GM18951 (cell line): ENCODE measurements at regions not wholly inside any gene's neighbourhood (a gene's known extent, or its start where the extent isn't known, plus 50 kb on each side); places are given as distances from the start of the nearest gene placed in this dataset.

ENCODE experiments used
- POLR2A ChIP-seq: IDR thresholded peaks from 4 replicates; pipeline ENCODE4 v1.6.1; 2011; ENCODE audit warnings: mild to moderate bottlenecking; ENCODE audit not compliant: insufficient read length, insufficient read depth; ENCODE audit errors: extremely low read depth
- in situ Hi-C: fragments of 300-500 bp; cut with MboI; formaldehyde crosslinking; loops from one replicate; pipeline ENCODE4 v1.12.0; 2022; ENCODE audit warnings: low sequenced_read_pairs, mixed read lengths, inconsistent platforms; ENCODE audit not compliant: unreplicated experiment

DNA sequence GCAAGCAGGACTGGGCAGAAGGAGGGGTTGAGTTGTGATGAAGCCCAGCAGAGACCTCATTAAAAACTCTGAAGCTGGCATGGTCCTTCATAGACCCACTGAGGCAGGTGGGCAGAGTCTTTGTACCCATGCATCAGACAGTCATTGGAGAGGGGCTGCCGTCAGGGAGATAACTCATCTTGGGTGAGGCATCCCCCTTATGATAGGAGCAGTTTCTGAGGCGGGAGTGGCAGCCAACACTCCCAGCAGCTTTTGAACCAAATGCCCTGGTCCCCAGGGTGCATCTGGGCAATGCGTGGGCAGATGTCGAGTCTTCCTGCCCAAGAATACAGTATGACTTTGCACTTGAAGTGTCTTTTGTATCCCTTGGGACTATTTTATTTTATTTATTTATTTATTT is 68.1 kb downstream of the HTR5A start:
- no peak for TF ChIP-seq POLR2A

DNA sequence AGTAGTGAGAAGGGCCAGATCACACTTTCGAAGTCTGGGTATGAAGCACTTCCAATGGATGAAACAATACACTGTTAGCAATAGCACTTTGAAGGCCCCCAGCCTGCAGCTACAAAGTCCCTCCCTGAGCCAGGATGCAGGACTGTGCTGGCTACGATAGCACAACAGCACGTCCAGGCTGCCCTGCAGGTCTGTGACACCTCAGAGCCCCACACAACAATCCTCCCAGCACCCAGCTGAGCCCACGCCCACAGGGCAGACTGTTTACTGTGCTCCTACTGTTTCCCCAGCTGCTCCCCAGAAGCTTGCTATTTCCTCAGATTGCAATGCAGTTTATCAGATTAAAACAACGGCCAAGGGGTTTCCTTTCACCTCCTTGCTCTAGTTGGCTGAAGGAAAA is 71.4 kb downstream of the HTR5A start:
- no peak for TF ChIP-seq POLR2A
- in situ Hi-C loops, result no loop called here

More for the DNA sequence above, 68.1 kb downstream of the HTR5A start:
- in situ Hi-C loops, result no loop called here

DNA sequence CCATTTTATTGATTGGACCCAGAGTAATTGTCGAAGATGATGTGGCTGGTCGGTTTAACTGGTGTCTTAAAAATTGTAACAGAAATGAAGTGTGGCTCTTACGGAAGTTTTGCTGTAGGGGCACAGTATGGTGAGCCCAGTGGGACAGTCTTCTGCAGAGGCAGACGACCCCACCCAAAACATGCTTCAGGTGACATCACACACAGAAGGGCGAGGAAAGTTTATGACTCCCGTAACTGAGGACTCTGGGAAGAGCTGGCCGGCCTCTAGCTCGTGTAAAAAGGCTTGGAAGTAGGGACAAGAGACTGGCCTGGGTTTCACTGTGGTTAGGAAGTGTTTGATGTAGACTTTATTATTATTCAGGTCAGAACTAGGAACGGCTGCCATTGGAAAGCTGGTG is 73.3 kb downstream of the HTR5A start:
- in situ Hi-C loops, result no loop called here
- TF ChIP-seq POLR2A, result no peak

DNA sequence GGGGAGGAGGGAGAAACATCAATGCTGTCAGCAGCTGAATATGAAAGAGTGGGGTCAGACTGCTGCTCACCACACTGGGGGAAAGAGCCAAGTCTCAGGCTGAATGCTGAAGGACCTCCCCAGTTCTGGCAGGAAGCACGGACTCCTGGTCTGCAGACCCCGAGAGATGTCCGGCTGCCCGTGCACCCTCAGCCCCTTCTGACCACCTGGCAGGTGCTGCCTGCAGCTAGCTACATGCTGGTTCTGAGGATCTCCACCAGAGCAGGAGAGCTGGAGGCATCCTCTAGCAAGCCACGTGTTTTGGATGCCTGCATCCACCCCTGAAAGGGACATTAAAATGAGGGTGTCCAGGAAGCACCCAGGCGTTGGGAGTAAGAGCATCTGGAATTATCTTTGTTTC is 74.2 kb downstream of the HTR5A start:
- in situ Hi-C loops, result no loop called here

DNA sequence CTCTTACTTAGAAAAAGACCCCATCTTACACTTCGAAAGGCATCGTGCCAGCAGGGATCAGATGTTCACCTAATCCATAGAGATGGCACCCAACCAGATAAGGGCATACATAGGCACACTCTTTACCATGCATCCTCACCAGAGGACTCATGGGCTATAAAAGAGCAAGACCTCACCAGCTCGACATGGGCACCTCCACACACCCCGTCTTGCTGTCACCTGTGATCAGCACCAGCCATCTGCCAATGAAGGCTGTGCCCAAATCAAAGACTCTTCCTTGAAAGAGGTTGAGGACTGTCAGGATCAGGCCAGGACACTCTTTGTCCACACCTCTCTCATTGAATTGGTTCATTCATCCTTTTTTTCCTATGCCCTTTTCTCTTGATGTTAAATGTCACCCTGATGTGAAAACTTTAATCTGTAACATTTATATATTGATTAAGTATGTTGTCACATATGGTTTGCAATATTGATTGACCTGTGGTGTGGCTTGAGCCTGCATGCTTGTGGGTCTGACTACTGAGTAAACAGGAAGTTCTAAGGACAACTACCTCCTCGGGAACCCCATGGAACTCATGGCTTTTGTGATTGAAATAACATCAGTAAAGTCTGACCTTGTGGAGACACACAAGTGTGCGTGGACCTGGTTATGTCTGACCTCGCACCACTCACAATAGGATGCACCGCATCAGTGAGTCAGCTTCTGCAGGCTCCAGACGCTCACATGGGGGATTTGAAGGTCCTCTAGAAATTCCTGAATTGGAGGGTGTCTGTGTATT is 75.5 kb downstream of the HTR5A start:
- in situ Hi-C loops, result no loop called here
- no peak for TF ChIP-seq POLR2A

More for the DNA sequence above, 74.2 kb downstream of the HTR5A start:
- TF ChIP-seq POLR2A, result no peak

DNA sequence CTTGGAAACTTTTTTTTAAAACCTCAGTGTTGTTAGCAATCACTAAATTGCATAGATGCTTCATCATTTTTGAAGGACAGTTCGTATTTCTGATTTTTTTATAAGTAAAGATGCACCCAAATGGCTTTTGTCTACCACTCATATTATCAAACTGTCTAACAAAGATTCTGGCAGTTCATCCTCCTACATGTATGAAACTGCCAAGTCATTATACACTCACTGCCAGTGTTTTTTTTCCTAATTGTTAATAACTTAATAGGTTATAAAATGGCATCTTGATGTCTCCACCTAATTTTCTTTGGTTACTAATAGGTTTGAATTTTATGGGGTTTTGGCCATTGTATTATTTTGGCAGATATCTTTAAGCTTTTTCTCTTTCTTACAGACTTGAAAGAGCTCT is 77.0 kb downstream of the HTR5A start:
- in situ Hi-C loops, result no loop called here
- no peak for TF ChIP-seq POLR2A

DNA sequence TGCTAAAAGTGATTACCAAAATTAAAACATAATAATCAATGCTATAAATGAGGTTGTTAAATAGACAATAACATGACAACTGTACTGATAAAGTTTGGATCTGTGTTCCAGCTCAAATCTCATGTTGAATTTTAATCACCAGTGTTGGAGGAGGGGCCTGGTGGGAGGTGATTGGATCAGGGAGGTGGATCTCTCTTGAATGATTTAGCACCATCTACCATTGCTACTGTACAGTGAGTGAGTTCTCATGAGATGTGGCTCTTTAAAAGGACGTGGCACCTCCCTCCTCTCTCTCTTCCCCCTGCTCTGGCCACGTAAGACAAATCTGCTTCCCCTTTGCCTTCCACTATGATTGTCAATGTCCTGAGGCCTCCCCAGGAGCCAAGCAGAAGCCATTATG is 77.5 kb downstream of the HTR5A start:
- in situ Hi-C loops, result no loop called here
- TF ChIP-seq POLR2A, result no peak

DNA sequence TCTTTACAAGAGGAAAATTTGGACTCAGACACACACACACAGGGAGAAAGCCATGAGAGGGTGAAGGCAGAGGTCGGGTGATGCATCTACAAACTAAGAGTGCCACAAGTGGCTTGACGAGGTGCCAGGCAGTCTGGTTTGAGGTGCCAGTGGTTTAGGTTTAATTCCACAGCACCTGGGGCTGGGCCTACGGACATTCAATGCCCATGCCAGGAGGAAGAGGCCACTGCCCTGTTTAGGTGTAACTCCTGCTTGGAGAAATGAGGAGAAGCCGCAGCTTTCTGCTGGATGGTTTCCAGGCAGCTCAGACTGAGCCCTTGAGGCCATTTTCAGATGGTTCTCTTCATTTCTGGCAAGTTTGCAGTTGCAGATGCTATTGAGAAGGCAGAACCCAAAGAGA is 83.6 kb downstream of the HTR5A start:
- in situ Hi-C loops, result no loop called here

DNA sequence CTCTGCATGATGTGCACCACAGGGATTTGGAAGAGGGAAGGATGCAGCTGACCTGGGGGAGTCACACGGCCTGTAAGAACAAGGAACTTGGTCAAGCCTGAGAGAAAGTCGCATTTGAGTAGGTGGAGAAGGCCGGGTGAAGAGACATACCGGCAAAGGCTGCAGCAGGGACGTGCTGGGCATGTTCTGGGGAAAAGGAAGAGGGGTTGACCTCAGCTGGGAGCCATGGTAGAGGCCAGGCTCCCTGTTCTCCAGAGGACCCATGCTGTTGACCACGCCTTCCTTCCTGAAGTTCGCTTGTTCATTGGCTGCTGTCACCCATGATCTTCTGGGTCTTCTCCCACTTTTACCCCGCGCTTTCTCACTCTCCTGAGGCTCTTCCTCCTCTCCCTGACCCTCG is 84.5 kb downstream of the HTR5A start:
- in situ Hi-C loops, result no loop called here
- TF ChIP-seq POLR2A, result no peak

More for the DNA sequence above, 83.6 kb downstream of the HTR5A start:
- TF ChIP-seq POLR2A, result no peak

DNA sequence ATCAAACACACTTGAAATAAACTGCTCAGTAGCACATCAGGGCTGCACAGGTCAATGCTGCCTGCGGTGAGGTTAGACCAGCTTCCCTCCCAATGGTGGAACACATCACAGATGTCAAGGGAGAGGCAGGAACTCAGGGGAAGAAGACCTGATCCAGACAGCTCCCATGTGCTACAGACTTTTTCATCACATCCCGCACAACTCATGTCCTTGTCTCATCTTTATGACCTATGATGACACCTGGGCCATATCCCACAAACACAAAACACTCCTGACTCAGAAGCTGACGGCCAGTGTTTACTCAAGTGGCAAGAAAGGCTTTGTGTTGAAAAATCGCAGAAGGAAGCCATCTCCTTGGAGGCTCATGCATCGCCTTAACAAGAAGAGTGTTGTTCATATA is 91.6 kb downstream of the HTR5A start:
- no peak for TF ChIP-seq POLR2A
- in situ Hi-C loops, result no loop called here

DNA sequence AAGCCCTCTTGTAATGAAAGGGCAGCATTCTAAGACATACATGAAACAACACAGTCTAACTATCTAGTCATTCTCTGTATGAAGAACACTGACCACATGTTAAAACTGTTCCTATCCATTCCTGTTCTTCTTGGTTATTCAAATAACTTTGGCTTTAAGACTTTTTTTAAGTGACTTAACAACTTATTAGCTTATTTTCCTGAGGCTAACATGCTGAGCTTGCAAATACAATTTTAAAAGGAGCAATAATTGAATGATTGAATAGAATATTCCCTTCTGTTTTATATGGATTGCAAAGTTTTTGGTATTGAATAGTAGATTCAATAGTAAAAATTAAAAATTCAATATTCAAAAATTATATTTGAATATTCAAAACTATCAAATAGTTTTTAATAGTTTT is 92.3 kb downstream of the HTR5A start:
- in situ Hi-C loops, result no loop called here
- TF ChIP-seq POLR2A, result no peak

DNA sequence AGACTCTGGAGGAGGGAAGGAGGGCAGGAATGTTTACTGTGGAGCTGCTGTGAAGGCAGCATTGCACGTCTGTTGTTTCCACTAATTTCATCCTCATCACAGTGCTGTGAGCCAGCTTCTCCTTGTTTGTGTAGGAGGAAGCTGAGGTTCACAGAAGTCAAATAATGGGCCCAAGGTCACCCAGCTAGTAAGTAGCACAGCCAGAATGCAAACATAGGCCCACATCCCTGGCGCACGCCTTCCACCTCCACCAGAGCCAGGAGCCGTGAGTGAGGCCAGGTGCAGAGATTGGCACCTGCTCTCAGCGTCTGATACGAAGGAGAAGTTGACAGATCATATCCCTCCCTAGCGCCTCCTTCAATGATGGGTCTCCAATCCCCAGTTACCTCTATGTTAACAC is 93.6 kb downstream of the HTR5A start:
- in situ Hi-C loops, result no loop called here
- TF ChIP-seq POLR2A, result no peak

DNA sequence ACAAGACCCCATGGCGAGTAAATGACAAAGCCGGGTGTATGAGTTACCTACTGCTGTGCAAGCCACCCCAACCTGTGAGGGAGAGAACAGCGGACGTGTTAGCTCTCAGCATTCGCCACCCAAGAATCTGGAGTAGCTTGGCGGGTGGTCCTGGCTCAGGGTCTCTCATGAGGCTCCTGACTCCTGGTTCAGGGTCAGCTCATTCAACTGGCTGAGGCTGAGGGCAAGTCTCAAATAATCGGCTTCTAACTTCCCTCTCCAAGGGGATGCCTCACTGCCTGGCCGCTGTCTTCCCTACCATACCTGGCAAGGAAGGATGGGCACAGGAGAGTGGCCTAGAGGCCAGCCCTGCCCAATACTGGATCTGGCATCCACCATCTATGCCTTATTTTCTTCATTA is 94.2 kb downstream of the HTR5A start:
- in situ Hi-C loops, result no loop called here
- TF ChIP-seq POLR2A, result no peak

DNA sequence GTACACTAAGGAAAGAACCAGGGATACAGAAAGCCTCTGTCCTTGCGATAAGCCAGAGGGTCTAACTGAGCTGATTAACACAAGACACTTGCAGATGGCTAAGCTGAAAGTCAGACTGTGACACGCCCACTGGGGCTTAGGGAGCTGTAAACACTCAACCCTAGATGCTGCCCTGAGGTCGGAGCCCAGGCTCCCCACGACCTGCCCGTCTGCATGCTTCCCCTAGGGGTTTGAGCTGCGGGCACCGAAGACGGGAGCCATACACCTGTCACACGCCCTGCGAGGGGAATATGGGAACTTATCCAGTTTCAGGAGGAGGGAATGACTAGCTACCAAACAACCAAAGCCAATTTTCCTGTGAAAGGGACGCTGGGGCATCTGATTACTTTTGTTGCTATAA is 96.0 kb downstream of the HTR5A start:
- in situ Hi-C loops, result no loop called here
- TF ChIP-seq POLR2A, result no peak
